Gastroesophageal sphincter (tissue), 4 donors: ENCODE measurements at regions not wholly inside any gene's neighbourhood (a gene's known extent, or its start where the extent isn't known, plus 50 kb on each side); places are given as distances from the start of the nearest gene placed in this dataset.

Experiments used
- ATAC-seq: fragments of 150-250 bp; one replicate; pipeline ENCODE4 v1.9.1; 2016; ENCODE audit warnings: mild to moderate bottlenecking, moderate library complexity
- H3K27ac ChIP-seq, 4 donors: fragments of 200-600 bp; sonication (generic) in 3 of 4; 1 replicate in 3 of 4; 2 replicates in 1 of 4; pipeline ENCODE4 v1.5.1; 2016 to 2019
- H3K27me3 ChIP-seq: fragments of 200-600 bp; sonication (generic); one replicate; pipeline ENCODE4 v1.5.1; 2019
- H3K36me3 ChIP-seq, 2 donors: fragments of 200-600 bp; sonication (generic); one replicate each; pipeline ENCODE4 v1.5.1; 2019; ENCODE audit warnings: control low read depth in 1 of 2
- H3K4me1 ChIP-seq, 3 donors: fragments of 200-600 bp; sonication (generic); 1 replicate in 2 of 3; 2 replicates in 1 of 3; pipeline ENCODE4 v1.5.1; 2016 to 2019; ENCODE audit warnings: control low read depth in 2 of 3
- H3K4me3 ChIP-seq, 2 donors: fragments of 200-600 bp; sonication (generic); one replicate each; pipeline ENCODE4 v1.5.1; 2019; ENCODE audit warnings: mild to moderate bottlenecking in 1 of 2, moderate library complexity in 1 of 2
- H3K9me3 ChIP-seq, 3 donors: fragments of 200-600 bp; sonication (generic); one replicate each; pipeline ENCODE4 v1.5.1; 2017 to 2019; ENCODE audit warnings: control low read depth in 2 of 3
- CTCF ChIP-seq, 4 experiments: fragments of 200-600 bp in 2 of 4; fragments of 450-650 bp in 2 of 4; sonication (generic) in 1 of 4; IDR thresholded peaks; one replicate each; pipeline ENCODE4 v1.5.1; 2017 to 2019; ENCODE audit warnings: antibody characterized with exemption in 4 of 4, mild to moderate bottlenecking in 2 of 4, moderate library complexity in 2 of 4
- EP300 ChIP-seq: sonication (generic); formaldehyde crosslinking; IDR thresholded peaks from one replicate; pipeline ENCODE4 v1.6.1; 2017; ENCODE audit warnings: antibody characterized with exemption, mild to moderate bottlenecking
- POLR2A ChIP-seq, 2 donors: fragments of 450-650 bp; IDR thresholded peaks; one replicate each; pipeline ENCODE4 v1.6.1; 2017; ENCODE audit warnings: antibody characterized with exemption in 2 of 2, mild to moderate bottlenecking in 2 of 2, moderate library complexity in 1 of 2
- POLR2AphosphoS5 ChIP-seq: sonication (generic); formaldehyde crosslinking; IDR thresholded peaks from one replicate; pipeline ENCODE4 v1.6.1; 2017; ENCODE audit warnings: antibody characterized with exemption
- WGBS, 2 donors: methylation state at CpG; one replicate each; pipeline ENCODE4 v1.1.5; 2018; ENCODE audit warnings: low coverage in 1 of 2; 5-methylcytosine and 5-hydroxymethylcytosine counted together

- no peak for ATAC-seq
- peaks cover 0 to 62% (median 12%) of the 10 kb centered on the region in 3 donors for H3K4me1 ChIP-seq
- no peaks in the 10 kb centered on the region for H3K36me3 ChIP-seq
- H3K27ac ChIP-seq = peak overlapping the region in 2 of 4 donors; percentile 58 to 63
- H3K9me3 ChIP-seq = no peaks in the 10 kb centered on the region
- H3K27me3 ChIP-seq = no peaks in the 10 kb centered on the region
- H3K4me3 ChIP-seq = no peak overlapping the region
- TF ChIP-seq POLR2A (IDR thresholded peaks at IDR 0.05) = no peak
- TF ChIP-seq CTCF (IDR thresholded peaks at IDR 0.05) = no peak
- no peak for TF ChIP-seq POLR2AphosphoS5
- TF ChIP-seq EP300 = no peak
Observed at GRCh38 chr9:18331310-18331684, 142.7 kb upstream of the ADAMTSL1 start.

GRCh38 chr9:18331808-18332209, 142.1 kb upstream of the ADAMTSL1 start:
- no peak for ATAC-seq
- Histone ChIP-seq H3K27me3 (no peaks in the 10 kb centered on the region), H3K27ac (peak overlapping the region in 2 of 4 donors; percentile 58 to 63), H3K4me3 (no peak overlapping the region), H3K4me1 (peaks cover 0 to 62% (median 12%) of the 10 kb centered on the region in 3 donors), H3K9me3 (no peaks in the 10 kb centered on the region), H3K36me3 (no peaks in the 10 kb centered on the region)
- TF ChIP-seq POLR2A (IDR thresholded peaks at IDR 0.05) = no peak
- TF ChIP-seq CTCF (IDR thresholded peaks at IDR 0.05) = no peak
- no peak for TF ChIP-seq EP300
- TF ChIP-seq POLR2AphosphoS5 = no peak
- WGBS, 2 donors = 17 to 30% methylated on average over 1 of the region's 1 CpG

- no peak for ATAC-seq
- no peaks in the 10 kb centered on the region for H3K27me3 ChIP-seq
- no peak overlapping the region for H3K4me3 ChIP-seq
- peak overlapping the region in 1 of 4 donors; percentile 25 for H3K27ac ChIP-seq
- peaks cover 0 to 62% (median 12%) of the 10 kb centered on the region in 3 donors for H3K4me1 ChIP-seq
- 43 to 68% methylated on average over 1 to 2 of the region's 2 CpGs for WGBS, 2 donors
- H3K9me3 ChIP-seq = no peaks in the 10 kb centered on the region
- H3K36me3 ChIP-seq = no peaks in the 10 kb centered on the region
- TF ChIP-seq EP300 (no peak), POLR2A (IDR thresholded peaks at IDR 0.05) (no peak), CTCF (IDR thresholded peaks at IDR 0.05) (no peak), POLR2AphosphoS5 (no peak)
Observed at GRCh38 chr9:18333157-18333556, 140.8 kb upstream of the ADAMTSL1 start.

- TF ChIP-seq CTCF (IDR thresholded peaks at IDR 0.05) = no peak
- TF ChIP-seq EP300 = no peak
- TF ChIP-seq POLR2AphosphoS5 = no peak
- no peak for TF ChIP-seq POLR2A (IDR thresholded peaks at IDR 0.05)
Observed at GRCh38 chr9:18335825-18336224, 138.1 kb upstream of the ADAMTSL1 start.

GRCh38 chr9:18338042-18338441, 135.9 kb upstream of the ADAMTSL1 start:
- 94 to 98% methylated on average over 3 to 4 of the region's 4 CpGs for WGBS, 2 donors
- no peaks in the 10 kb centered on the region for H3K27me3 ChIP-seq
- H3K9me3 ChIP-seq = no peaks in the 10 kb centered on the region
- H3K4me1 ChIP-seq = peaks cover 0 to 28% (median 0%) of the 10 kb centered on the region in 3 donors
- H3K36me3 ChIP-seq = no peaks in the 10 kb centered on the region
- TF ChIP-seq EP300 (no peak), POLR2AphosphoS5 (no peak), POLR2A (IDR thresholded peaks at IDR 0.05) (no peak), CTCF (IDR thresholded peaks at IDR 0.05) (no peak)
- no peak overlapping the region for H3K27ac ChIP-seq
- no peak for ATAC-seq
- H3K4me3 ChIP-seq = no peak overlapping the region

More at GRCh38 chr9:18335825-18336224, 138.1 kb upstream of the ADAMTSL1 start:
- H3K36me3 ChIP-seq = no peaks in the 10 kb centered on the region
- H3K9me3 ChIP-seq = no peaks in the 10 kb centered on the region
- ATAC-seq = no peak
- H3K4me1 ChIP-seq = peaks cover 0 to 48% (median 11%) of the 10 kb centered on the region in 3 donors
- no peak overlapping the region for H3K4me3 ChIP-seq
- no peak overlapping the region for H3K27ac ChIP-seq
- H3K27me3 ChIP-seq = no peaks in the 10 kb centered on the region
- WGBS, 2 donors = 79 to 83% methylated on average over 1 of the region's 1 CpG
